ENCODE measurements at regions not wholly inside any gene's neighbourhood (a gene's known extent, or its start where the extent isn't known, plus 50 kb on each side); places are given as distances from the start of the nearest gene placed in this dataset.
A peak's percentile ranks its signal among the peaks of the same experiment; 100 is the strongest.

DNA sequence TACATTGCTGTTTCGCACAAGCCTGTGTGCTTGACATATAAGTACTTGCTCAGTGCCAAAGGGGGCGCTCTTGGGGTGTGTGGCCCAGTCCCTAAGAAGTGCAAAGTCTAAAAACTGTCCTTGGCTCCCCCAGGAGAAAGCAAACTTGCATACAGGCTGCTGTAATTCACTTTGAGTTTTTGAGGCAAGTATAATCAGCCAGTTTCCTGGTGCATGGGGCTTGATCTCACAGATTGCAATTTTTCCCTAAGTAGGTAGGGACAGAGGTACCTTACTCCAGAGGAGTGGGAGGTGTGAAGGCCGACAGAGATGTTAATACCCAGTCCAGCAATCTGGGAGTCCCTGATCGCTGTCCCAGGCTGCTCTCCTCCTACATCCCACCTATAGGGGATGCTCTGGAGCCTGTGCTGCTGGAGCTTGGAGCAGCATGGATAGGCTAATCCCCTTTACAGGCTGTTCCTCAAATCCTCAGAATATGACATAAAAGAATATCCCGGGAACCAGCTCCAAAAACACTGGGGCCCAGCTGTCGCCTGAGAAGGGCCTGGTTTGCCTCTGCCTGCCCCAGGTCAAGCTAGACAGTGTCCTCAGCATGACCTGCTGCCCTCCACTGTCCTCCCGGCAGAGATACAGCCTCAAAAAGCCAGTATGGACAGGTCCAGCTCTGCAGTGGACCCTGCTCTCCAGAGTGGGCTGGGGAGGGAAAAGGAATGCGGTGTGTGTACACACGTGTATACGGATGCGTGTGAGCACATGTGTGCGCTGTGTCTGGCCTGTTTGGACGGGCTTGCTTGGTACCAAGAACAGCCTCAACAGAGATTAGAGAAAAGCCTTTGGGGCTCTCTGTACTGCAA lies 136.5 kb upstream of the HAAO start:
- DNase-seq, result no peak

DNA sequence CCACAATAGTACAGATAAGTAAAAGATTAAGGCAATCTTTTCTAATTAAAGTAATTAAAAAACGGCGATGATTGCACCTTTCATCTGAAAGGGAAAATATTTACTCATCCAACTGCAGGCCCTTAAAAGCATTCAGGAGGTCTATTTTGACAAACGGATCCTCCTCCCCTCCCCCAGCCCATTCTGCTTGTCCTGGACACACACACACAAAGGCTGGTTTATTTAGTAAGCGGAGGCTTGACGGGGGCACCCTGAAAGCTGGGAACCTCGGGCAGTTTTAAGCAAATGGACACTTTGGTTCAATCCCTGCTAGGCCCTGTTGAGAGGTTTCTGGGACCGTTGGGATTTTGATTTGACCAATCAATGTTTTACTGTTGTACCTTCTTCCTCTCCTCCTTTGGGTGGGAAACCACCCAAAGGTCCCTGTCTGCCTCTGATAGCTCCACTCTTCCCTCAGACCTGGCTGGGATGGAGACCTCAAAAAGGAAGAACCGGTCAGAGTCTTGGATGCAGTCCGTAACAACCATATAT lies 135.8 kb upstream of the HAAO start:
- no peak for DNase-seq

DNA sequence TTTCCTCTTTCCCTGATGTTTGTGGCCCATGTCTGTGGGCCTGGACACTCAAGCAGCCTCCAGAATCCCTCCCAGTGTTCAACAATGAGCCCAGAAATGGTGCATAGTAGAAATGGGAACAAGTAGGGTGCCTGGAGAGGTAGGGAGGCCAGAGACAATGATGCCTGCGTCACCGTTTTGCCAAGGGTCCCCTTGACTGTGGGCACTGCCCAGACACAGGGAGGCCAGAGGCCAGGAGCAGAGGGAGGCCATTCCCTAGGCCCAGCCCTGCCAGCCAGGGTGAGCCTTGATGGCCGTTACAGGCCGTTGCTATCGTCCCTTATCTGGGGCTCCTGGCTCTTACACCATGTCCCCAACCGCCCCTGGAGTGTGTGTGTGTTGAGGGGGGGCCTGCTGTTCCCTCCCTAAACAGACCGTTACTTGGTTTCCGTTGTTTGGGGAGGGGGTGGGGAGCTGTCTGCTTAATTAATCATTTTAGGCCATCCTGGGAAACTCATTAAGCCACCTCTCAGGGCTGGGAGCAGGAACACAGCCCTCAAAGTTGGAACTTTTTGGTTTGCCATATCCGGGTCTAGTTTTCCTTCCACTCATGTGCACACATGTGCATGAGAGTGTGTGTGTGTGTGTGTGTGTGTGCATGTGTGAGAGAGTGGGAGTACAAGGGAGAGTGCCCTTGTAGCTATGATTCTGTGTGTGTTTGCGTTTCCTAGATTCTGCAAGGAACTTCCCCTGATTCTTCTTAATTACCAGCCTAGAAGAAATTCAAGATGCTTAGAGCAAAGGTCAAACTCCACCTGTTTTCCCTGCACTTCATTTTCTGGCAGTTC lies 135.2 kb upstream of the HAAO start:
- no peak for DNase-seq

DNA sequence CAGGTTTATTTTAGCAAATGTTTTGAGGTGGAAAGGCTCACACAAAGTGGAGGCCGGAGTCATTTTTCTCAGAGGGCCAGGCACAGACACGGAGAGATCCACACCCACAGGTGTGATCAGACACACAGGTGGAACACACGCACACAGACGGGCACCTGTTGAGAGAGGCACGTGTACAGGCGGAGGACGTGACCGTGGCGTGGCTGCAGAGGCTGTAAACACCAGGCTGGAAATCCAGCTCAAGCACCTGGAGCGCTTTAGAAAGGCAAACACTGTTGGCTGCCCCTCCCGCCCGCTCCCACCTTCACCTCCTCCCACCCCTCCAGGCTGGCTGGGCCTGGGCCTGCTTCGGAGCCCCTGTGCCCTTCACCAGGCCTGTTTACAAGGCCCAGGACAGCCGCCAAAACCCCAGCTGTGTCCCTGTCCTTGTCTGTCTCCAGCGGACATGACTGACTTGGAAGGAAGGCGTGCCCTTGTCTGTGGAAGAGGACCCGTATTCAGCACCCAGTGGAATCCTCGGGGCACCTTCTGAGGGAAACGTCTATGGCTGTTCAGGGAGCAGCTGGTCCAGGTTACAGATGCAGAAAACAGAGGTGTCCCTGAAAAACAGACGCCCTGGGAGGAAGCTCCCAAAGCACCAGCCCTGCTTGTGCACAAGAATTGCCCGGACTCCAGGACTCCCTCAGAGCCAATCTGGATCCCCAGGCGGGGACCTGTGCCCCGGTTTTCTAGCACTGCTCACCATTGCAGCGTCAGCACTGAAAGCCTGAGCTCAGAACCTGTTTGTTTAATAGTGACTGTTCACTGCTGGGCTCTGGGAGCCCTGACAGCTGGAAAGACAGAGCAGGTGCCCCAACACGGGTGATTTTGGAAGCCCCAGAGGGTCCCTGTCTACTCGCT lies 134.3 kb upstream of the HAAO start:
- no peak for DNase-seq

DNA sequence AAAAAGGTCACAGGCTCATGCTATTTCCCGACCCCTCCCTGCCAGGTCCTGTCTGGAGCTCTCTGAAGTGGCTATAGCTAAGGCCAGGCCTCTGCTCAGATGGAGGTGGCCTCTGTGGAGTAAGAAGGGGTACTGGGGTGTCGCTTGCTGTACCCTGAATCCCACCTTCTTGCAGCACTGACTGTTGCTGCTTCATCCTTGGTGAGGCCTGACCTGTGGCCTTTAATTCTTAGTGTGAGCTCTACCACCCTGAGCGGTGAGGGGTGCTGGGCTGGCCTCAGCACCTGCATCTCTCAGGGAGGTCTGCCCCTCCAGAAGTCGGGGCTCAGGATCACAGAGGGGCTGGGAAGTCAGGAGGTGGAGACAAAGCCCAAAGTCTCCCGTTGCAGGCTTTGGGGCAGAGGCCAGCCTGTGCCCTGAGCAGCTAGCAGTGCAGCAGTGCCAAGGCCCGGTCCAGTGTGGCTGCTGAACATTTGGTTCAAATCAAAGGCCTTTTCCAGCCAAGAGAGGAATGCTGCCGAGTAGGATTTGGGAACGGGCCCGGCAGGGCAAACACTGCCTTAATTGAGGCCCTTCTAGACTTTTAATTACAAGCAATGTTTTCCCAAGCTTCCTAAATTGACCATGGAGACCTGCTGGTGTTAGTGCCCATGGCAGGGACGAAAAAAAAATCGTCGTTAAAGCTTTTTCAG lies 133.5 kb upstream of the HAAO start:
- no peak for DNase-seq

DNA sequence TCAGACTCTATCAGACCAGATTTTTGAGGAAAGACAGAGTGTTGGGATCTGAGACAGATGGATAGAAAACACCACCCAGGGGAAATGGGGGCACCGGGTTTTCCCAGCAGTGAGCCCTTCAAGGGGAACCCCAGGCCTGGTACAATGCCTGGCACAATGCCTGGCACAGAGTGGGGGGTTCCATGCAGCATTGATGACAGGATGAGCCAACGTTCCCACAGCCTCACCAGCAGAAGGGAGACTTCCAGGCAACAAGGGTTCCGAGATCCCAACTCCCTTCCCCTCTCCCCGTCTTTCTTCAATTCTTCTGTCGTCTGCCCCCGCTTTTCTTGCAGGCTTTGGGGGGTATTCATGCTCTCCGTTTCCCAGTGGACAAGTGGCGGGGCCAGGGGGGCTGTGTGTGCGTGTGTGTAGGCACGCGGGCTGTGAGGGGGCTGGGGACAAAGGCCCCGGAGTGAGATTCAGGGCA lies 132.1 kb upstream of the HAAO start:
- peak; percentile 67 for DNase-seq

DNA sequence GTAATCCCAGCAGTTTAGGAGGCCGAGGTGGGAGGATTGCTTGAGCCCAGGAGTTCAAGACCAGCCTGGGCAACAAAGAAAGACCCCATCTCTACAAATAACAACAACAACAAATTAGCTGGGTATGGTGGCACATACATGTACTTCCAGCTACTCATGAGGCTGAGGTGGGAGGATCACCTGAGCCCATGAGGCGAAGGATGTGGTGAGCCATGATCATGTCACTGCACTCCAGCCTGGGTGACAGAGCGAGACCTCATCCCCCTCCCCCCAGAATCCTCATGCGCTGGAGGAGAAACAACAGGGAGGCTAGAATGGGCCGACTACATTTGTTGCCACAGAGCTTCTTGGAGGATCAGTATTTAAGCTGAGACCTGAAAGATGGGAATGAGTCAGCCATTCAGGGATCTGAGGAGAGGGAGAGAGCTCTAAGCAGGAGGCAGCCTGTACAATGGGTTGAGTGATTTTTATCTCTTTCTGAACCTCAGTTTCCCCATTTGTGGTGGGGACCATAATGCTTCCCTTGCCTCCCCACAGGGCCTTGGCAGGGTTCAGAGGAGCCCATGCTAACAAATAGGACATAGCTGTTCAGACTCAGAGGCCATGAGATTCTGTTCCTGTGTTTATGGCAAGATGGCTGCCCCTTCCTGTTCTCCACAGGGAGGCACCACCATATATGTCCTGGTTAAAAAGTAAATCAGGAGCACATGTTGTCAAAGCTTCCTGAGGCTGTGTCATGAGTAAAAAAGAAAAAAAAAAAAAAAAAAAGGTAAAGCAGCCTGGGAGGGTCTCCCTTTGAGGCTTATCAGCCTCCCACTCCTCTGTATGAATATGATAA lies 131.4 kb upstream of the HAAO start:
- DNase-seq, result no peak

DNA sequence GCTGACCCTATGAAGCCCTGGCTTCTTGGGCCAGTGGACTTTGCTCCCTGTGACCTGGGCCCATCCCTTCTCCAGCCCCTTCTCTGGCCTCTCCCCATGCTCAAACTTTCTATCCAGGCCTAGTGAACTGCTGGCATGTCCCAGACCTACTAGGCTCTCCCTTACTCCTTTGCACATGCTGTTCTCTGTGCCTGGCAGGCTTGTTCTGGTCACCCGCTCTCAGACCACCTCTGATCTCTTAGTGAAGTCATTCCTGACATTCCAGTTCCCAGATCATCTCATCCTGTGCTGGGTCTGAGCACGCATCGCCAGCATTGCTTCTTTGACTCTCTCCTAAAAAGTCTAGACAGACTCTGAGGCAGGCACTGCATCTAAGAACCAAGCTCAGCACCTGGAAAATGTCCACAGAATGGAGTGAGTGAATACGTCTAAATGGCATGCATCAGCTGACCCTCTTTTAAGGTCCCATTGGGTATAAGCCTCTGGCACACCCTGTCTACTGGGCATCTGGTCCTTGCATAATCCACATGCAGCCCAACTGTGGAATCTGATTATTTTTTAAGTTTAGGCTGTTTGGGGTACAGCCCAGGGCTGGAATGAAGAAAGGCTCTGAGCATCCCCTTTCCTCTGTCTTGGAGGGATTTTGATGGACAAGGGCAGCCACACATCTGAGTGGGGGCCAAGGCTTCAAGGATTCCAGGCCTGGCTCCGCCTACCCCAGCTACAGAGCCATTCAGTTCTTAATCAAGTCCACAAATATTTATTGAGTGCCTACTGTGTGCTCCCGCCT lies 130.6 kb upstream of the HAAO start:
- DNase-seq, result peak; percentile 60

DNA sequence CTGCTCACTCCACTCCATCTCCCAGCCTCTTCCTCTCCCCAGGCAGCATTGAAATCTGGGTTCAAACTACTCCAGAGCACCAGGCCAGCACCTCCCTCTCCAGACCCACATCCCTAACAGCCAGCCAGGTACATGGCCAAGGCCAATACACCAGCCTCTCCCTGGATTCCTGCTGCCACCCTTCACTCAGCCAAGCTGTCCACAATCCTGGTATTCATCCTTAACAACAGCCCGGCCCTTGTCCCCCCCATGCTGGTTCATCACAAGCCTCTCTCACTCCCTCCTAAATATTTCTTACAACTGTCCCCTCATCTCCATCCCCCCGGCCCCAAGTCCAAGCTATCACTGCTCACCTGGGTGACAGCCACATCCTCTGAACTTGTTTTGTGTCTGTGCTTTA lies 129.9 kb upstream of the HAAO start:
- no peak for DNase-seq

DNA sequence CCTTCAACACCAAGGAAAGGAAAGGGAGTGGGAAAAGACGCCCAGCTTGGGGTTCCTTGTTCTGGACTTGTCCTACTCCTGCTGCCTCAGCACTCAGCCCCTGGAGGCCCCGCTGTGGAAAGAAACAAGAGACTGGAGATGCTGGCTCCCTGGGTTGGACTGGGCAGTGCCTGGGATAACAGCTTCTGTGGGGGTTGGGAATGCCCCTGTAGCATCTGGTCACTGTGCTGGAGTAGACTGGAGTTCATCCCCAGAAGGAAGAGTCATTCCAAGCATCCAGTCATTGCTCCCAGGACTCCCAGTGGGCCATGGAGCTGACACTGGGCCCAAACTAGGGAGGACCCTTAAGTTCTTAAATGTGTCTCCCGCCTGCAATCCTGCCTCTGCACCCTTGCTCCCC lies 129.3 kb upstream of the HAAO start:
- no peak for DNase-seq

DNA sequence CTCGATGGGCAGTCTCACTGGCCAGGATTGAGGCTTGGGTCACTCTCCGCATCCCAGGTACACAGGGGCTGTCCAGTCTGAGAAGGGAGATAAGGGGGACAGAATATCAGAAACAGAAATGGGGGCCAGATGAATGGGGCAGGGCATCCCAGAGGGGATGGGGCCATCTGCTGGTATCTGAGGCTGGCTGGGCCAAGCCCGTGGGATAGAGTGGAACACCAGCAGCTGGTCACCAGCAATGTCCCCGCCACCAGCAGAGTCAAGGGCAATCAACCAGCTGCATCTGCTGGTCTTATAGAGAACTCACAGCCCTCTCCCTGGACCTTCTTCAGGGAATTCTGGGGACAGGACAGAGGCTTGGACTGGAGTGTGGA lies 128.8 kb upstream of the HAAO start:
- DNase-seq, result no peak

DNA sequence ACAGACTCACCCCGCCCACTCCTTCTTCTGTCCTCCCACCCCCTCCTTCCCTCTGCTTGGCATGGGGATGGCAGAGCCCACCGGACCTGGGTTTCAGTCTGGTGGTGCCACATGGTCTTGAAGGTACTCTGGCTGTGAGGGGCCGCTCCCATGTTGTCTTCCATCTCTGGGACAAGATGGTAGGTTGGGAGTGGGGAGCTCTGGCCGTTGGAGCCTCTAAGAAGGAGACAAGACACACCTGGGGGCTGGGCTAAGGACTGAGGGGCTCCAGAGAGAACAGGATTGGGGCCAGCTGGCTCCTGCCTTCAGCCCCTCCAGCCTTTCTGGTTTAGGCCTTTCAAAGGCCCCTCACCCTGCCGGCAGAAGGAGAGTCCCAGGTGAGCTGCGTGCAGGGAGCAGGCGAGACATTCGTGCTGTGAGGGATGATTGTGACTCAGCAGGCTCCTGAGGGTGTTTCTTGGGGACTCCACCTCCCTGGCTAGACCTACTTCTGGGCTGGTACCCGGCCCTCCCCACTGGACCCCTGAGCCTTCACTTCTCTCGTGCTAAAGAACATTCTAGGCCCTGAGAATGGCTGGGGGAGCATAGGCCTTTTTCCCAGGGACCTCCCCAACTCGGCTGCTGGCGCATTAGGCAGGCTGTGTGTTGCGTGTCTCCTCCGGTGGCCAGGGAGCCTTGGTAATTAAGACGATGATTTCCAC lies 128.2 kb upstream of the HAAO start:
- no peak for DNase-seq

DNA sequence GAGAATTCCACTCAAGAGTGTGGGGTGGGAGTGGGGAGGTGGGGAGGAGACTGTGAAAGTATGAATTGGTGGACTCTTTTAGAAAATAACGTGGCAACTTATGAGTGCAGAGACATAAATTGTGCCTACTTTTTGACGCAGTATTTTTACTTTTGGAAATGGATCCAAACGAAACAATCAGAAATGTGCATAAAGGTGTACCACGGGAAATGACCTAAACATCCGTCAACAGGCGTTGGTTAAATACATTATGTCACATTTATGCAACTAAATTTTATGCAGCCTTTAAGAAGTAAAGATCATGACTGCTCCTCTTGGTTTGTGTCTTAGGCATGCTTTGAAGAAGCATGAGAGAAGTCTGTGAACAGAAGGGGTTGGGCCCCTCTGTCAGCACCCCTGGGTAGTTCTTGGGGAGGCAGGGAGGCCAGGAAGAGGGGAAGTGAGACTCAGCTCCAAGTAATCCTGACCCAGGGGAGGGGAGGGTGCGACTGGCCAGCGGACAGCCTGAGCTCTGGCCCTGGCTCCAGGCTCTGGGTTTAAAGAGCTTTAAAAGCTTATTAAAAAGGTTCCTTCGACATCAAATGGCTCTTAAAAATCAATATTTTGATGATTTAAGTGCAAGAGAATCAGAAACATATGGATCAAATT lies 126.4 kb upstream of the HAAO start:
- no peak for DNase-seq

DNA sequence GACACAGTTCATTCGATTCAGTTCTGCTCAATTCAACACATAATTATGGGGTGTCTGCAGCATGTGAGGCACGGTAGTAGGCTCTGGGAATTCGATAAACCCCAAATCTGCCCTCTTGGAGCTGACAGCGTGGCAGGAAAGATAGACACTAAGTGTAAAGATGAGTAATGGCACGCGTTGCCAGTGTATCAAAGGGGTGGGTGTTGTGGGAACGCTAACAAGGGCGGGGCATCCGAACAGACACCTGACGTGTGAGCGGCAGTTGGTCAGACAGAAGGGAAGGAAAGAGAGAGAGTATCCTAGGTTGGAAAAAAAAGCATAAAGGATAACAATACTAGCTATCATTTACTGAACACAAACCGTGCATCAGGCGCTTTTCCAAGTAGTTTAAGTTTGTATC lies 125.7 kb upstream of the HAAO start:
- DNase-seq, result no peak

DNA sequence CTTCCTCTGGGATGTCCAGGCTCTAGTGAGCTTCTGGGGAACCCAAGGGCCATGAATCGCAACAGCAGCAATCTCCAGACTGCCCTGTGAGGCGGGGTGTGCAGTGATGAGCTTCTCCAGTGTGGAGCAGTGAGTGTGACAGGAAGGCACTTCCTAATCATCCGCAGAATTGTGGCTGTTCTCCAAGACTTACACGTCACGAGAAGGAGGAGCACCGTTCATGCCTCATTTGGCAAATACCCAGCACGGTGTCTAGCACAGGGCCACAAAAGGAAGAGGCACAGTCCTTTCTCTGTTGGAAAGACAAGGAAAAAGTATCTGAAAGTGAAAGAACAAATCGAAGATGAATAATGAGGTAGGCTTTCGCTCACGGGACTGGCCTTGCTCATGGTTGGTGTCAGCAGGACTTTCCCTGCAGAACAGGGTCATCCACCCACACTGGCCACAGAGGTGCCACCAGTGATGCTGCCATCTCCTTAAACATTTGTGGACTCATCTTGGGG lies 125.1 kb upstream of the HAAO start:
- DNase-seq, result no peak

DNA sequence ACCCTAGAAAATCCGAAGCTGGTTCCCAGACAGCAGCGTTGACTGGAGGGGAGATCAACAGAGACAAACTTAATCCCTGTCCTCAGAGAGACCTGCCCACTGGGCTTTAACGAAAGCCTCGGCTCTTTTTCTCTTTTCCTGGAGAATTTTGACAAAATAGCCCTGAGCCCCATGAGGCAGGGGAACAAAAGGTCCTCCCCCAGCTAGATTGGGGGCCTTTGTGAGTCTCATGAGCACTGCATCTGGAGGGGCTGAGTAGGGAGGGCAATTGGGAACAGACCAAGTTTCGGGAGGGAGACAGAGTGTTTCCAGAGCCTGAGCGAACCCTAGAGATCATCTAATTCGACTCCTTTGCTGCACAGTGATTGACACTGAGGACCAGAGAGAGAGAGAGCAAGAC lies 123.9 kb upstream of the HAAO start:
- DNase-seq, result no peak

DNA sequence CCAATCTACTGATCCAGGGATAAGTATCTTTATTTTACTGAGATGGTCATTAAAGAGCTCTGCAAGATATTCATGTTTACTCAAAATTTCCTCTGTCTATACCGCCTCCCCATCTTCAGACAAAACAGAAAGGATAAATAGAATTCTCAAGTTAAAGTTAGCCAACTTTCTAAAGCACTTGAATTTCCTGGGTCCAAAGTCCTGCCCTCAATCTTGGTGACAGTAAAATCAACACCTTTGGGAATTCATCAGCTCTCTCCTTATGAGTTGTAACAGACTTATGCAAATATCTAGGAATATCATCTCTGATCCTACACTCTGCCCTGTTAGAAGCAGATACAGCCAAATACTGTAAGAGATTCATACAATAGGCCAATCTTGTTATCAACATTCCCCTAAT lies 122.5 kb upstream of the HAAO start:
- no peak for DNase-seq

DNA sequence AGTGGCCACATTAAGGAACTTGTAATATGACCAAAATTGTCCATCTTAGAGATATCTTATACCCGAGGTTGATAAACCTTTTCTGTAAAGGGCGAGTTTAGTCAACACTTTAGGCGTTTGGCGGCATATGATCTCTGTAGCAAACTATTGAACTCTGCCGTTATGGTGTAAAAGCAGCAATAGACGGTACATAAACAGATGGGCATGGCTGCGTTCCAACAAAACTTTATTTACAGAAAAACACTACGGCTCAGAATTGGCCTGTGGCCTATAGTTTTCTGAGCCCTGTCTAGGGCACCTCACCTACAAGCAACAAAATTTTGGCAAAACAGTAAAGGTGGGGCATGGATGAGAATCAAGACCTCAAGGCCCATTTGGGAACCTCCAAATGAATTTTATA lies 121.9 kb upstream of the HAAO start:
- DNase-seq, result no peak

DNA sequence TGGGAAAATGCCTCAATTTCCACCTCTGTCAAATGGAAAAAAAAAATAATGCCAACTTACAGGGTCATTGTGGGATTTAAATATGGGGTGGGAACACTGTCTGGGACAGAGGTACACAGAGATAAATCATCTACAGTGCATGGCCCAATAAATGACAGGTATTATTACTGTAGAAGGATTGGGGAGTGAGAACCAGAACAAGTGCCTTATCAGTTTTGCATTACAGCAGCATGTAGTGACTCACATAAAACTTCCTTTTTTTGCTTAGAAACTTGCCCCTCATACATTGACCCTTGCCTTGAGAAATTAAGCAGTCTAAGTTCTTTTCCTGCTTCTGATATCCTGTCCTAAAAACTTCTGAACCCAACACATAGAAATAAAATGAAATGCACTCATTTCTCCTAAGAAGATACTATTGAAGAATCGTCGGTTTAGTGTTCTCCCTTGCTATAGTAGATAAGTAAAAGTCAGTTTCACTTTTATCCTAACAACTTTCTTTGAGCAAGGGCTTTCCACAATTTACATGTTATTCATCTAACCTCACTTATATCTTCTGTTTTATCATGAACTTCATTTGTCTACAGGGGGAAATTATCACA lies 121.0 kb upstream of the HAAO start:
- DNase-seq, result no peak

Measured in amniotic stem cell (primary cell).